NT2/D1 (cell line): ENCODE measurements at regions not wholly inside any gene's neighbourhood (a gene's known extent, or its start where the extent isn't known, plus 50 kb on each side); places are given as distances from the start of the nearest gene placed in this dataset.

Experiments used
- SUZ12 ChIP-seq: IDR thresholded peaks from 2 replicates; pipeline ENCODE4 v1.6.1; 2011; ENCODE audit not compliant: insufficient read length, insufficient read depth; ENCODE audit errors: extremely low read depth
- ZNF274 ChIP-seq: IDR thresholded peaks from 2 replicates; pipeline ENCODE4 v1.6.1; 2011; ENCODE audit warnings: mild to moderate bottlenecking, low read depth, low read length

DNA sequence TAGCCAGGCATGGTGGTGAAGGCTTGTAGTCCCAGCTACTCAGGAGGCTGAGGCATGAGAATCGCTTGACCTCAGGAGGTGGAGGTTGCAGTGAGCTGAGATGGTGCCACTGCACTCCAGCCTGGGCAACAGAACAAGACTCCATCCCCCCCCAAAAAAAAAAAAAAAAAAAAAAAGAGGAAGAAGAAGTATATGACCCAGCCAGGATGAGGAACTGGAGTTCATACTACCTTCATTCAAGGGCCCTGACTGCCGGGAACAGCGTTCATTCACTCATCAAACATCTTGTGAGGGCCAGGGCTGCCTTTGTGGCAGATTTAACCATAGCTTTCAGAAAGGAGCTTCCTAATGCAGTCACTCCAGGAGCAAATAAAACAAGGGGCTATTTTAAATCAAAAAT is 127.6 kb downstream of the MRPS6 start:
- TF ChIP-seq ZNF274 (no peak), SUZ12 (no peak)
